Stomach smooth muscle (tissue), 2 donors: ENCODE measurements at regions not wholly inside any gene's neighbourhood (a gene's known extent, or its start where the extent isn't known, plus 50 kb on each side); places are given as distances from the start of the nearest gene placed in this dataset.

Source experiments
- H3K27ac ChIP-seq: one replicate; pipeline ENCODE4 v1.7.0; 2013; ENCODE audit warnings: mild to moderate bottlenecking, low read length, inconsistent platforms
- H3K27me3 ChIP-seq, 2 donors: one replicate each; pipeline ENCODE4 v1.7.0; 2013; ENCODE audit warnings: low read length in 2 of 2; ENCODE audit not compliant: insufficient read depth in 2 of 2, control insufficient read depth in 1 of 2
- H3K36me3 ChIP-seq, 2 donors: one replicate each; pipeline ENCODE4 v1.7.0; 2013; ENCODE audit warnings: low read length in 2 of 2; ENCODE audit not compliant: control insufficient read depth in 2 of 2, insufficient read depth in 2 of 2
- H3K4me1 ChIP-seq: one replicate; pipeline ENCODE4 v1.7.0; 2013; ENCODE audit warnings: low read length; ENCODE audit not compliant: control insufficient read depth, insufficient read depth
- H3K4me3 ChIP-seq, 2 donors: one replicate each; pipeline ENCODE4 v1.7.0; 2013; ENCODE audit warnings: low read length in 2 of 2
- H3K9ac ChIP-seq, 2 donors: one replicate each; pipeline ENCODE4 v1.7.0; 2013; ENCODE audit warnings: low read length in 2 of 2, mild to moderate bottlenecking in 1 of 2
- H3K9me3 ChIP-seq, 2 donors: one replicate each; pipeline ENCODE4 v1.7.0; 2013; ENCODE audit warnings: low read length in 2 of 2; ENCODE audit not compliant: control insufficient read depth in 2 of 2
- donor health status: healthy.
- donor health status: Pancreatic carcinoma.

GRCh38 chr6:93784794-93785693 lies 365.7 kb upstream of the EPHA7 start:
- H3K36me3 ChIP-seq, result no peaks in the 10 kb centered on the region
- peak overlapping the region; percentile 64 to 65 for H3K4me3 ChIP-seq
- no peak overlapping the region for H3K27ac ChIP-seq
- no peaks in the 10 kb centered on the region for H3K4me1 ChIP-seq
- H3K9me3 ChIP-seq, result no peaks in the 10 kb centered on the region
- H3K27me3 ChIP-seq, result no peaks in the 10 kb centered on the region
- H3K9ac ChIP-seq, result peak overlapping the region; percentile 30 to 66

- peak overlapping the region in 1 of 2 donors; percentile 6 for H3K9ac ChIP-seq
- H3K4me1 ChIP-seq, result no peaks in the 10 kb centered on the region
- H3K27ac ChIP-seq, result no peak overlapping the region
- no peaks in the 10 kb centered on the region for H3K27me3 ChIP-seq
- no peaks in the 10 kb centered on the region for H3K9me3 ChIP-seq
- peak overlapping the region; percentile 42 to 50 for H3K4me3 ChIP-seq
- no peaks in the 10 kb centered on the region for H3K36me3 ChIP-seq
These were observed 359.9 kb upstream of the EPHA7 start for GRCh38 chr6:93779086-93779841.

- no peak overlapping the region for H3K4me3 ChIP-seq
- no peaks in the 10 kb centered on the region for H3K36me3 ChIP-seq
- no peak overlapping the region for H3K27ac ChIP-seq
- no peaks in the 10 kb centered on the region for H3K4me1 ChIP-seq
- H3K9me3 ChIP-seq, result no peaks in the 10 kb centered on the region
- H3K9ac ChIP-seq, result no peak overlapping the region
- no peaks in the 10 kb centered on the region for H3K27me3 ChIP-seq
These were observed 339.8 kb upstream of the EPHA7 start for GRCh38 chr6:93759190-93759589.

DNA sequence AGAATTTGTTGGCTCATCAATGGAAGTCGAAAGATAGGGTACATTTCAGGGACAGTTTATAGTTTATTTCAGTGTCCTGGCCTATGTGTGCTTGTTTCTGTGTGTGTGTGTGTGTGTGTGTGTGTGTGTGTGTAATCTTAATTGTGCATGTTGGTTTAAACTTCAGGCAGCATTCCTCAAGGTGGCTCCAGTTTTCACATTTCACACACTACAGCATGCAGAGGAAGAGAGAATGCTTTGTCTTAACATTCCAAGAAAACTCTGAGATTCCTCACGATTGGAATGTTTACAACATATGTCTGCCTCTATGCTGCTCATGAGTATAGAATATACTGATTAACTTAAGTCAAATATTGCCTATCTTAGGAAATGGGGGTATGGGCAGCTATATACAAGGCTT lies 332.6 kb upstream of the EPHA7 start:
- Histone ChIP-seq H3K36me3 (no peaks in the 10 kb centered on the region), H3K4me3 (no peak overlapping the region), H3K9ac (no peak overlapping the region), H3K27ac (no peak overlapping the region), H3K4me1 (no peaks in the 10 kb centered on the region), H3K27me3 (no peaks in the 10 kb centered on the region), H3K9me3 (no peaks in the 10 kb centered on the region)

DNA sequence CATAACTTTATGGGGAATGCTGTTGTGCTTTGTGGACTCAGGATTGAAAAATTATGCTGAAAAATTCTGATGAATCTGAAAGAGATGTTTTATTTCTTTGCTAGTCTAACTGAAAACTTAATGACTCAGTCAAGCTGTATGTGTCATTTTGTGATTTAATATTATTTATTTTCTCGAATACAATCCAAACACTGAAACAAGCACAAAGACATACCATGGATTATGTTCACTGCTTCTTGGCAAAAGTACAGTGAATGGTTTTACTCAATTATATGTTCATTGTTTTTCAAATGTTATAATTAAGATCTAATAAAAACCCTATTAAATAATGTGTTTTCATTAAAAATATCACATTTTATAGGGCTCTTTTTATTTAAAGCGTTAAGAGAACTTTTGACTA lies 330.6 kb upstream of the EPHA7 start:
- no peak overlapping the region for H3K4me3 ChIP-seq
- H3K27me3 ChIP-seq, result no peaks in the 10 kb centered on the region
- no peaks in the 10 kb centered on the region for H3K36me3 ChIP-seq
- no peak overlapping the region for H3K9ac ChIP-seq
- H3K9me3 ChIP-seq, result no peaks in the 10 kb centered on the region
- H3K4me1 ChIP-seq, result no peaks in the 10 kb centered on the region
- H3K27ac ChIP-seq, result no peak overlapping the region

DNA sequence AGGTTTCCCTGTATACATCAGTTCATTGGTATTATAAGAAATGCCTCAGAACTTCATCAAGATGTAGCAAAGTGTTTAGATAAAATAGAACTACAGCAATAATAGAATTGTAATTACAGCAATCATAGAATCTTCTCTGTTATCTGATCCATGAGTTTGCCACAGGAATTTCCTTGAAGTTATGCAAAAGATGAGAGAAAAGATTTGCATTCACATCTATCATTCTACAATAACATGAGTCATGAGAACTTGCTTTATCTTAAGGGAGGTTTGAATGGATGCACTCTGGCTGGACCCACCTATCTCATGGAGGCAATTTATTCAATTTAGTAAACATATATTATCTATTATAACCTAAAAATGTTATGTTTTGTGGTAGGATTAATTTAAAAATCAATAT lies 329.8 kb upstream of the EPHA7 start:
- Histone ChIP-seq H3K27ac (no peak overlapping the region), H3K36me3 (no peaks in the 10 kb centered on the region), H3K9ac (no peak overlapping the region), H3K9me3 (no peaks in the 10 kb centered on the region), H3K27me3 (no peaks in the 10 kb centered on the region), H3K4me1 (no peaks in the 10 kb centered on the region), H3K4me3 (no peak overlapping the region)

DNA sequence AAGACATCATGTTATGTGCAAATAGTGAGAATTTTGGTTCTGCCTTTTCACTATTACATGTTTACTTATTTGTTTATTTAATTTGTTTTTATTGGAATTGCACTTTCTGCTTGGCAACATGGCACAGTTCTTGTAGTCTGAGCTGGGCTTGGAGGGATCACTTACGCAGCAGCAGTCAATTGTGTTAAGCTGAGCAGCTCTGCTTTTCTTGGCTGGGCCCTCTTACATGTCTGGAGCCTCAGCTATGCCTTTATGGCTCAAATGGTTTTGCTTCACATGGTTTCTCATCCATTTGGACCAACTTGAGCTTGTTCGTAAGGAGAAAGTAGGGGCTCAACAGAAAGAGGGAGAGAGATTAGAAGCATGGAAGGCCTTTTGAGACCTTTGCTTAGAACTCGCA lies 327.5 kb upstream of the EPHA7 start:
- Histone ChIP-seq H3K27me3 (no peaks in the 10 kb centered on the region), H3K9me3 (no peaks in the 10 kb centered on the region)

GRCh38 chr6:93745306-93745705 lies 325.9 kb upstream of the EPHA7 start:
- Histone ChIP-seq H3K9me3 (no peaks in the 10 kb centered on the region), H3K36me3 (no peaks in the 10 kb centered on the region)

More for the DNA sequence above, 327.5 kb upstream of the EPHA7 start:
- no peak overlapping the region for H3K4me3 ChIP-seq
- no peak overlapping the region for H3K9ac ChIP-seq
- H3K4me1 ChIP-seq, result no peaks in the 10 kb centered on the region
- no peaks in the 10 kb centered on the region for H3K36me3 ChIP-seq
- H3K27ac ChIP-seq, result no peak overlapping the region

GRCh38 chr6:93735099-93735498 lies 315.7 kb upstream of the EPHA7 start:
- Histone ChIP-seq H3K36me3 (no peaks in the 10 kb centered on the region), H3K4me1 (no peaks in the 10 kb centered on the region), H3K4me3 (no peak overlapping the region), H3K27ac (no peak overlapping the region), H3K9me3 (no peaks in the 10 kb centered on the region), H3K9ac (no peak overlapping the region), H3K27me3 (no peaks in the 10 kb centered on the region)

More at GRCh38 chr6:93745306-93745705, 325.9 kb upstream of the EPHA7 start:
- Histone ChIP-seq H3K9ac (no peak overlapping the region), H3K27me3 (no peaks in the 10 kb centered on the region), H3K4me3 (no peak overlapping the region), H3K4me1 (no peaks in the 10 kb centered on the region), H3K27ac (no peak overlapping the region)

- no peaks in the 10 kb centered on the region for H3K27me3 ChIP-seq
These were observed 311.9 kb upstream of the EPHA7 start for GRCh38 chr6:93731306-93731705.

DNA sequence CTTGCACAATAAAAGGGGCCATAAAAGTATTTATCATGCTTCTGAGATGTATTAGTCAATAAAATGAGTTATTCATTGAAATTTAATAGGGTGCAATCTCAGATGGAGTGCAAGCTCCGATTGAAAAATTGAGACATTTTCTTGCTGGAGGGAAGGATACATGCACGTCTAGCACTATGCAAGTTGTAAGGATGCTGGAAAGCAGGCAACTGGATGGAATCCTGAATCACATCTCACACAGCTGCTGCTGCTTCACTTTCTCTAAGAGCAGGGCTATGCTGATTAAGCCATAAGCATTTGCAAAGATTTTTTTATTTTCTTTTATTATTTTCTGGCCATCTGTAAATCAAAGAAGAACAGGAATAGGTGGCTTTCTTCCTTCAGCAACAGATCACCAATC lies 308.8 kb upstream of the EPHA7 start:
- Histone ChIP-seq H3K36me3 (no peaks in the 10 kb centered on the region), H3K27me3 (no peaks in the 10 kb centered on the region), H3K4me1 (no peaks in the 10 kb centered on the region), H3K27ac (no peak overlapping the region), H3K9ac (no peak overlapping the region), H3K9me3 (no peaks in the 10 kb centered on the region), H3K4me3 (no peak overlapping the region)

More at GRCh38 chr6:93731306-93731705, 311.9 kb upstream of the EPHA7 start:
- no peak overlapping the region for H3K9ac ChIP-seq
- no peak overlapping the region for H3K27ac ChIP-seq
- H3K4me1 ChIP-seq, result no peaks in the 10 kb centered on the region
- no peaks in the 10 kb centered on the region for H3K36me3 ChIP-seq
- H3K4me3 ChIP-seq, result no peak overlapping the region
- H3K9me3 ChIP-seq, result no peaks in the 10 kb centered on the region
